SK-MEL-5 (cell line): ENCODE measurements at regions not wholly inside any gene's neighbourhood (a gene's known extent, or its start where the extent isn't known, plus 50 kb on each side); places are given as distances from the start of the nearest gene placed in this dataset.

Experiments used
- DNase-seq: peaks from one replicate; pipeline ENCODE4 v3.0.0-alpha.2; 2016; ENCODE audit warnings: low read depth, low spot score
- in situ Hi-C: cut with HindIII; loops from 2 replicates; pipeline ENCODE4 v1.10.0; 2016; ENCODE audit warnings: low sequenced_read_pairs, high pct_unique_total_duplicates, low pct_unique_long_range_greater_than_20kb

GRCh38 chr1:101290922-101291561 lies 54.2 kb downstream of the S1PR1 start:
- no peak for DNase-seq
- in situ Hi-C loops = no loop called here

GRCh38 chr1:101291562-101292380 lies 55.0 kb downstream of the S1PR1 start:
- peak; percentile 91 for DNase-seq
- in situ Hi-C loops = no loop called here

GRCh38 chr1:101293461-101294051 lies 56.7 kb downstream of the S1PR1 start:
- in situ Hi-C loops = no loop called here
- no peak for DNase-seq

GRCh38 chr1:101295209-101295608 lies 58.4 kb downstream of the S1PR1 start:
- no peak for DNase-seq
- in situ Hi-C loops = no loop called here

GRCh38 chr1:101298663-101299062 lies 61.8 kb downstream of the S1PR1 start:
- in situ Hi-C loops = no loop called here
- no peak for DNase-seq

- DNase-seq = no peak
- in situ Hi-C loops = no loop called here
Observed at GRCh38 chr1:101299141-101299540, 62.3 kb downstream of the S1PR1 start.

- no peak for DNase-seq
- in situ Hi-C loops = no loop called here
Observed at GRCh38 chr1:101299710-101300109, 62.9 kb downstream of the S1PR1 start.

GRCh38 chr1:101300916-101301315 lies 64.1 kb downstream of the S1PR1 start:
- in situ Hi-C loops = no loop called here
- no peak for DNase-seq

- no peak for DNase-seq
- in situ Hi-C loops = no loop called here
Observed at GRCh38 chr1:101301446-101302057, 64.7 kb downstream of the S1PR1 start.

GRCh38 chr1:101302831-101303511 lies 66.2 kb downstream of the S1PR1 start:
- DNase-seq = no peak
- in situ Hi-C loops = no loop called here

GRCh38 chr1:101307985-101308689 lies 71.3 kb downstream of the S1PR1 start:
- no peak for DNase-seq
- in situ Hi-C loops = no loop called here

GRCh38 chr1:101308935-101309333 lies 72.1 kb downstream of the S1PR1 start:
- no peak for DNase-seq
- in situ Hi-C loops = no loop called here

GRCh38 chr1:101309334-101310311 lies 72.8 kb downstream of the S1PR1 start:
- peak; percentile 52 for DNase-seq
- in situ Hi-C loops = no loop called here

- in situ Hi-C loops = no loop called here
- DNase-seq = no peak
Observed at GRCh38 chr1:101310506-101310905, 73.7 kb downstream of the S1PR1 start.

- in situ Hi-C loops = no loop called here
- no peak for DNase-seq
Observed at GRCh38 chr1:101311146-101311920, 74.5 kb downstream of the S1PR1 start.

GRCh38 chr1:101312147-101312546 lies 75.3 kb downstream of the S1PR1 start:
- in situ Hi-C loops = no loop called here

More at GRCh38 chr1:101312147-101312546, 75.3 kb downstream of the S1PR1 start:
- no peak for DNase-seq
